ENCODE measurements at regions not wholly inside any gene's neighbourhood (a gene's known extent, or its start where the extent isn't known, plus 50 kb on each side); places are given as distances from the start of the nearest gene placed in this dataset.

GRCh38 chr2:41042343-41042742 lies 590.5 kb upstream of the SLC8A1 start:
- Histone ChIP-seq H3K36me3 (no peaks in the 10 kb centered on the region), H3K9me3 (no peaks in the 10 kb centered on the region), H3K27ac (no peak overlapping the region), H3K27me3 (no peaks in the 10 kb centered on the region), H3K4me1 (ENCODE audit: control insufficient read depth in 1 of 2, insufficient read depth in 1 of 2, low read depth in 1 of 2, low read length in 1 of 2) (no peaks in the 10 kb centered on the region), H3K4me3 (ENCODE audit: low read depth in 1 of 2, low read length in 1 of 2) (no peak overlapping the region)
- TF ChIP-seq CTCF (IDR thresholded peaks at IDR 0.05), result no peak

- Histone ChIP-seq H3K4me1 (ENCODE audit: control insufficient read depth in 1 of 2, insufficient read depth in 1 of 2, low read depth in 1 of 2, low read length in 1 of 2) (no peaks in the 10 kb centered on the region), H3K36me3 (no peaks in the 10 kb centered on the region), H3K9me3 (no peaks in the 10 kb centered on the region), H3K27ac (no peak overlapping the region), H3K4me3 (ENCODE audit: low read depth in 1 of 2, low read length in 1 of 2) (no peak overlapping the region), H3K27me3 (no peaks in the 10 kb centered on the region)
- no peak for TF ChIP-seq CTCF (IDR thresholded peaks at IDR 0.05)
Observed at GRCh38 chr2:41061356-41061755, 609.5 kb upstream of the SLC8A1 start.

GRCh38 chr2:41062336-41062735 lies 610.4 kb upstream of the SLC8A1 start:
- TF ChIP-seq CTCF (IDR thresholded peaks at IDR 0.05), result no peak
- no peaks in the 10 kb centered on the region for H3K27me3 ChIP-seq
- no peak overlapping the region for H3K4me3 ChIP-seq (ENCODE audit: low read depth in 1 of 2, low read length in 1 of 2)
- no peaks in the 10 kb centered on the region for H3K4me1 ChIP-seq (ENCODE audit: control insufficient read depth in 1 of 2, insufficient read depth in 1 of 2, low read depth in 1 of 2, low read length in 1 of 2)
- H3K27ac ChIP-seq, result no peak overlapping the region
- H3K9me3 ChIP-seq, result no peaks in the 10 kb centered on the region
- H3K36me3 ChIP-seq, result no peaks in the 10 kb centered on the region

GRCh38 chr2:41066168-41066567 lies 614.3 kb upstream of the SLC8A1 start:
- Histone ChIP-seq H3K9me3 (no peaks in the 10 kb centered on the region), H3K4me3 (ENCODE audit: low read depth in 1 of 2, low read length in 1 of 2) (no peak overlapping the region), H3K27me3 (no peaks in the 10 kb centered on the region), H3K27ac (no peak overlapping the region), H3K4me1 (ENCODE audit: control insufficient read depth in 1 of 2, insufficient read depth in 1 of 2, low read depth in 1 of 2, low read length in 1 of 2) (no peaks in the 10 kb centered on the region), H3K36me3 (no peaks in the 10 kb centered on the region)
- no peak for TF ChIP-seq CTCF (IDR thresholded peaks at IDR 0.05)

- Histone ChIP-seq H3K4me3 (ENCODE audit: low read depth in 1 of 2, low read length in 1 of 2) (no peak overlapping the region), H3K9me3 (no peaks in the 10 kb centered on the region), H3K27ac (no peak overlapping the region), H3K4me1 (ENCODE audit: control insufficient read depth in 1 of 2, insufficient read depth in 1 of 2, low read depth in 1 of 2, low read length in 1 of 2) (no peaks in the 10 kb centered on the region), H3K27me3 (no peaks in the 10 kb centered on the region), H3K36me3 (no peaks in the 10 kb centered on the region)
- no peak for TF ChIP-seq CTCF (IDR thresholded peaks at IDR 0.05)
Observed at GRCh38 chr2:41068740-41069139, 616.9 kb upstream of the SLC8A1 start.

- no peaks in the 10 kb centered on the region for H3K27me3 ChIP-seq
- no peak overlapping the region for H3K27ac ChIP-seq
- H3K36me3 ChIP-seq, result no peaks in the 10 kb centered on the region
- no peak overlapping the region for H3K4me3 ChIP-seq (ENCODE audit: low read depth in 1 of 2, low read length in 1 of 2)
- TF ChIP-seq CTCF (IDR thresholded peaks at IDR 0.05), result no peak
- no peaks in the 10 kb centered on the region for H3K4me1 ChIP-seq (ENCODE audit: control insufficient read depth in 1 of 2, insufficient read depth in 1 of 2, low read depth in 1 of 2, low read length in 1 of 2)
- H3K9me3 ChIP-seq, result peaks cover 3% of the 10 kb centered on the region
Observed at GRCh38 chr2:41078341-41078740, 626.5 kb upstream of the SLC8A1 start.
